ENCODE measurements at regions not wholly inside any gene's neighbourhood (a gene's known extent, or its start where the extent isn't known, plus 50 kb on each side); places are given as distances from the start of the nearest gene placed in this dataset.

GRCh38 chr7:23963461-23964165, 253.6 kb downstream of the STK31 start:
- no peak for DNase-seq
- Histone ChIP-seq H3K4me3 (no peak overlapping the region), H3K27me3 (no peaks in the 10 kb centered on the region), H3K4me1 (no peaks in the 10 kb centered on the region), H3K27ac (no peak overlapping the region), H3K36me3 (no peaks in the 10 kb centered on the region), H3K9me3 (no peaks in the 10 kb centered on the region)
- TF ChIP-seq CTCF (IDR thresholded peaks at IDR 0.05) = no peak
- intact Hi-C loops (cut with DNase I; ENCODE audit: low total_unique reads) = no loop called here

- no peak overlapping the region for H3K4me3 ChIP-seq
- DNase-seq = no peak
- intact Hi-C loops (cut with DNase I; ENCODE audit: low total_unique reads) = no loop called here
- H3K9me3 ChIP-seq = no peaks in the 10 kb centered on the region
- H3K36me3 ChIP-seq = no peaks in the 10 kb centered on the region
- no peaks in the 10 kb centered on the region for H3K27me3 ChIP-seq
- TF ChIP-seq CTCF (IDR thresholded peaks at IDR 0.05) = no peak
- no peak overlapping the region for H3K27ac ChIP-seq
- H3K4me1 ChIP-seq = no peaks in the 10 kb centered on the region
These were observed 254.7 kb downstream of the STK31 start for GRCh38 chr7:23964715-23965114.

- H3K36me3 ChIP-seq = no peaks in the 10 kb centered on the region
- TF ChIP-seq CTCF (IDR thresholded peaks at IDR 0.05) = no peak
- no peaks in the 10 kb centered on the region for H3K9me3 ChIP-seq
- H3K4me3 ChIP-seq = no peak overlapping the region
- no peaks in the 10 kb centered on the region for H3K4me1 ChIP-seq
- intact Hi-C loops (cut with DNase I; ENCODE audit: low total_unique reads) = no loop called here
- H3K27ac ChIP-seq = no peak overlapping the region
- H3K27me3 ChIP-seq = no peaks in the 10 kb centered on the region
- no peak for DNase-seq
These were observed 255.3 kb downstream of the STK31 start for GRCh38 chr7:23965296-23965695.

GRCh38 chr7:23966941-23967340, 256.9 kb downstream of the STK31 start:
- no peak for DNase-seq
- Histone ChIP-seq H3K27ac (no peak overlapping the region), H3K4me3 (no peak overlapping the region), H3K27me3 (no peaks in the 10 kb centered on the region), H3K4me1 (no peaks in the 10 kb centered on the region), H3K36me3 (no peaks in the 10 kb centered on the region), H3K9me3 (no peaks in the 10 kb centered on the region)
- intact Hi-C loops (cut with DNase I; ENCODE audit: low total_unique reads) = no loop called here
- TF ChIP-seq CTCF (IDR thresholded peaks at IDR 0.05) = no peak

GRCh38 chr7:23967949-23968599, 258.1 kb downstream of the STK31 start:
- no peaks in the 10 kb centered on the region for H3K36me3 ChIP-seq
- TF ChIP-seq CTCF (IDR thresholded peaks at IDR 0.05) = no peak
- no peak overlapping the region for H3K27ac ChIP-seq
- no peaks in the 10 kb centered on the region for H3K27me3 ChIP-seq
- no peak overlapping the region for H3K4me3 ChIP-seq
- no peaks in the 10 kb centered on the region for H3K4me1 ChIP-seq
- no peaks in the 10 kb centered on the region for H3K9me3 ChIP-seq
- intact Hi-C loops (cut with DNase I; ENCODE audit: low total_unique reads) = no loop called here
- DNase-seq = no peak

Data from tibial artery (tissue), 4 donors.